MG63 (cell line): ENCODE measurements at regions not wholly inside any gene's neighbourhood (a gene's known extent, or its start where the extent isn't known, plus 50 kb on each side); places are given as distances from the start of the nearest gene placed in this dataset.
"Not testable (repeated sequence)": the region's sequence is repeated elsewhere in the genome, so short reads cannot be mapped to it uniquely, and the experiment has no call there.

Experiments
- DNase-seq: peaks from one replicate; pipeline ENCODE4 v3.0.0-alpha.2; 2020
- H3K27me3 ChIP-seq: fragments of 250-450 bp; sonication (Bioruptor Pico); 2 replicates; pipeline ENCODE4 v1.5.1; 2020; ENCODE audit warnings: mild to moderate bottlenecking, moderate library complexity
- H3K36me3 ChIP-seq: fragments of 250-450 bp; sonication (Bioruptor Pico); 2 replicates; pipeline ENCODE4 v1.5.1; 2020; ENCODE audit warnings: mild to moderate bottlenecking, moderate library complexity
- H3K4me3 ChIP-seq: fragments of 250-450 bp; sonication (Bioruptor Pico); 2 replicates; pipeline ENCODE4 v1.5.1; 2020; ENCODE audit warnings: mild to moderate bottlenecking, moderate library complexity
- H3K9me3 ChIP-seq: fragments of 250-450 bp; sonication (Bioruptor Pico); 2 replicates; pipeline ENCODE4 v1.5.1; 2020; ENCODE audit warnings: mild to moderate bottlenecking, moderate library complexity

- not testable (repeated sequence) for H3K9me3 ChIP-seq, DNase-seq
These were observed 50.3 kb upstream of the AGTPBP1 start for GRCh38 chr9:85792057-85792456.

DNA sequence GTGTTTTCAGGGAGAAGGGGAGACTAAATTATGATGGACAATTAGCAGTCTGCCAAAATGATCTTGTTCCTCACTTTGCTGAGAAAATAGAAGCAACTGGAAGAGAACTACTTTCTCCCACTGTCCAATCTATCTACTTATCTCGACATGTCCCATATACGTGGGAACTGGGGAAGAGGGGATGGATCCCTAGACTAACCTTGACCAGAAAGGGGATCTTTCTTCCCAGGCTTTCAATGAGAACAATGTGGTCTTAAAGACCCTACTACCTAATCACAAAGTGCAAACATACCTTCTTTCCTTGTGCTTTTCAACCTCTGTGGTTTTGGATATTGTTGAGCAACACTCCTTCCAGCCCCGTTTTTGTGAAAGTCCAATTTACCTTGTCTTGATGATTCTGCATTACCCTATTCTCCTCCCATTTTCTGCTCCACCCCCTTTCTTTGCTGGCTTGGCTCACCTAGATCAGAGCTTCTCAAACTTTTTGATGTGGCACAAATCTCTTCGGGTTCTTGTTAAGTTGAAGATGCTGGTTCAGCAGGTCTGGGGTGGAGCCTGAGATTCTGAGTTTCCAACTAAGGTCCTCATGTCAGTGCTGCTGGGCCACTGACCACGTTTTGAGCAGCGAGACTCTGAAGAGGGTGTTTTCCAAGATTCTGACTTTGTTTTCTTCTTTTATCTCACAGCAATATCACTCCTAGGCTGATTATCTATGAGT, 61.4 kb upstream of the AGTPBP1 start:
- not testable (repeated sequence) for H3K36me3 ChIP-seq, DNase-seq, H3K4me3 ChIP-seq, H3K9me3 ChIP-seq, H3K27me3 ChIP-seq

More at GRCh38 chr9:85792057-85792456, 50.3 kb upstream of the AGTPBP1 start:
- H3K4me3 ChIP-seq, H3K27me3 ChIP-seq, H3K36me3 ChIP-seq: not testable (repeated sequence)

- not testable (repeated sequence) for H3K9me3 ChIP-seq
These were observed 63.0 kb upstream of the AGTPBP1 start for GRCh38 chr9:85804847-85805133.

GRCh38 chr9:85805134-85806005, 63.6 kb upstream of the AGTPBP1 start:
- not testable (repeated sequence) for H3K9me3 ChIP-seq
- H3K4me3 ChIP-seq: peak overlapping the region; percentile 69
- peak; percentile 77 for DNase-seq

More at GRCh38 chr9:85804847-85805133, 63.0 kb upstream of the AGTPBP1 start:
- DNase-seq, H3K36me3 ChIP-seq, H3K27me3 ChIP-seq: not testable (repeated sequence)
- peak overlapping the region; percentile 69; the same call in 1 of the 2 replicates for H3K4me3 ChIP-seq

DNA sequence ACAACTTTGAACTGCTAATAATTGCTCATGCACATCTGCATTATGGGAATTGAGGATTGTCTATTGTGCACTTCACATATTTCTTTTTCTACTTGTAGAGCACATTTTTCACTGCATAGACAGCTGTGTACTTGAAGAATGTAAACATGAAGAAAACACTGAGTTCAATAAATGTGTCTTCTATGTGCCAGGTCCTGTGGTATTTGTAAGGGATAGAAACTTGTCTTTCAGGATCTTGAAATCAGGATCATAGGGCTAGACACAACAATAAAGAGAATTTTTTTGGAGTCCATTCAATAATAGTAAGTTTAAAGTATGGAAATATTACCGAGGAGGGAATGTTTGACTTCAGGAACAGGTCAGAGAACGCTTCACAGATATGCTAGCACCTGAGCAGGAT, 66.6 kb upstream of the AGTPBP1 start:
- H3K4me3 ChIP-seq, DNase-seq, H3K9me3 ChIP-seq, H3K27me3 ChIP-seq, H3K36me3 ChIP-seq: not testable (repeated sequence)

More at GRCh38 chr9:85805134-85806005, 63.6 kb upstream of the AGTPBP1 start:
- not testable (repeated sequence) for H3K27me3 ChIP-seq, H3K36me3 ChIP-seq

DNA sequence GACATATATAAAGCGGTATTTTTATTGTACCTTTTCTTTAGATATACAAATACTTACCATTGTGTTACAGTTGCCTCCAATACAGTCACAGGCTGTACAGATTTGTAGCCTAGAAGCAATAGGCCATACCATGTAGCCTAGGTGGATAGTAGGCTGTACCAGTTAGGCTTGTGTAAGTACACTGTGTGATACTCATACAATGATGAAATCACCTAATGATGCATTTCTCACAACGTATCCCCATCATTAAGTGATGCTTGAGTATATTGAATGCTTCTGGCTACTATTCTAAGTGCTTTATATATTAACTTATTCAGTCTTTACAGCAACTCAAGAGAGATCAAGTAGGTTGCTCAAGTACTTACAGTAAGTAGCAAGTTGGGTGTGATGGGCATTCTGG, 71.6 kb upstream of the AGTPBP1 start:
- H3K27me3 ChIP-seq, H3K9me3 ChIP-seq, H3K36me3 ChIP-seq, H3K4me3 ChIP-seq, DNase-seq: not testable (repeated sequence)

DNA sequence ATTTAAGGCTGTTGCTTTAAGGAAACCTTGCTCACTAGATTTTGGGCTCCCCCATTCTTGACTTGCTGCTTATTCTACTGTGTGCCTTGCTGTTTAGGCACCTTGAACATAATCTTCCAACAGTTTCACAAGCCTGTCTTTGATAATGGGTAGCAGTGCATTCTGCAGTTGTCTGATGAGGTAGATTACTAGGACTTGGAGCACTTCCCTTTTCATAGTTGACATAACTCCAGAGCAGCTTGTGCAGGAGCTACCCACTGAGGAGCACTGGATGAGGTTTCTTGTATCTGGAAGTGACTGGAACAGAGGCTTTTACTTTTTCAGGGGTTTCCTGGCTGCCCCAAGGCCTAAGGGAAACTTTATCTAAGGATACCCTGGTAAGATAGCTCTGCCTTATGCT, 73.0 kb upstream of the AGTPBP1 start:
- not testable (repeated sequence) for H3K4me3 ChIP-seq, DNase-seq, H3K9me3 ChIP-seq, H3K27me3 ChIP-seq, H3K36me3 ChIP-seq

DNA sequence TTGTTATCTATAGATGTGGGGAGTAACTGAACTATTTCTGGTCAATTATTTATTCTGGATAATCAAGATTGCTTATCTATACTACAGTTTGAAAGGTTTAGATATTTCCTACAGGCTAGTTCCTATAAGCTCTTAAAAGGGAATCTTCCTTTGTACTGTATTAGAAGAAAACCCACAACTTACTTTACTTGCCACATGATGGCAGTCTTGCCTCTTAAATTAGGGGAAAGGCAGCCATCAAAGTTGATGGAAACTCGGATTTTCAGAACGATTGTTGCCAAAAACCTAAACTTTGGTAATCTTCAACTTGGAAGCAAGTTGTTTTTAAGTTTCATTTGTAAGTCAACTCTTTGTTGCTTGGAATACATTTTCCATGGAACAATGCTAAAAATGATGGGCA, 77.2 kb upstream of the AGTPBP1 start:
- H3K27me3 ChIP-seq, H3K9me3 ChIP-seq, H3K36me3 ChIP-seq, DNase-seq, H3K4me3 ChIP-seq: not testable (repeated sequence)

- not testable (repeated sequence) for H3K27me3 ChIP-seq, H3K9me3 ChIP-seq, H3K4me3 ChIP-seq, H3K36me3 ChIP-seq, DNase-seq
These were observed 78.8 kb upstream of the AGTPBP1 start for GRCh38 chr9:85820598-85820997.

DNA sequence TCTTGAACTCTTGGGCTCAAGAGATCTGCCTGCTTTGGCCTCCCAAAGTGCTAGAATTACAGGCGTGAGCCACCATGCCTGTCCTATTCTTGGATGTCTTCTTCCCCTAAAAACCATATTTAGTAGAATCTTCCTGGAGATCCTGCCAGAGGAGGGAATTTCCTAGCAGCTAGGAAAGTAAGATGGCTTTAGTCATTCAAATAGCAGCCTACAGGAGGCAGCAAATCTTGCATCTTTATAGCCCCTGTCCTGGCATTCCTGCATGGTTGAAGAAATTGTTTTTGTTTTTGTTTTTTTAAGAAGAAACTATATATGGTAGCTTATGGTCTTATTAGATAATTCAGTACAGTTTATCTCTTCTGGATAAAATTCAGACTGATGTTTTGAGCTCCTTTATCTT, 83.2 kb upstream of the AGTPBP1 start:
- DNase-seq, H3K36me3 ChIP-seq, H3K4me3 ChIP-seq: not testable (repeated sequence)

DNA sequence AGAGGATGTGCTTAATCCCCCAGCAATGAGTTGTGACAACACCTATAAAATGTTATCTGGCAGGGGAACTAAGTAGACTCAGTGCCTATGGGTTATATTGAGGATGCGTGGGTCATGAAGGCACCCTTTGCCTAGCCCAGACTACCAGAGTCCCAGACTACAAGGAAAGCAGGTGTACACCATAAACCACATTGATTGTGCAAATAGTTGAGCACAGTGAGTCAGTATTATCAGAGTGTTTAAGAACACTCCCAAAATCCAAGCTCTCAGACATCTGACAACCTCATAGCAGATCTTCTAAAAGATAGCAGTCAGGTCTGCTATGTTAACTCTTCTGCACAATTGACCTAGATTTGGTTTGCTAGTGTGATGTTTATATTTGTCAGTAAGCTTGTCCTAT, 92.8 kb upstream of the AGTPBP1 start:
- H3K36me3 ChIP-seq: not testable (repeated sequence)

More for the DNA sequence above, 83.2 kb upstream of the AGTPBP1 start:
- H3K27me3 ChIP-seq, H3K9me3 ChIP-seq: not testable (repeated sequence)

GRCh38 chr9:85843949-85844348, 97.0 kb upstream of the NAA35 start:
- DNase-seq: peak; percentile 75
- not testable (repeated sequence) for H3K9me3 ChIP-seq, H3K4me3 ChIP-seq, H3K27me3 ChIP-seq
- H3K36me3 ChIP-seq: peaks cover 23% of the 10 kb centered on the region

More for the DNA sequence above, 92.8 kb upstream of the AGTPBP1 start:
- not testable (repeated sequence) for H3K9me3 ChIP-seq, H3K27me3 ChIP-seq, H3K4me3 ChIP-seq, DNase-seq

GRCh38 chr9:85847782-85848181, 93.2 kb upstream of the NAA35 start:
- not testable (repeated sequence) for H3K27me3 ChIP-seq, H3K9me3 ChIP-seq, H3K4me3 ChIP-seq, DNase-seq
- peaks cover 12% of the 10 kb centered on the region for H3K36me3 ChIP-seq

DNA sequence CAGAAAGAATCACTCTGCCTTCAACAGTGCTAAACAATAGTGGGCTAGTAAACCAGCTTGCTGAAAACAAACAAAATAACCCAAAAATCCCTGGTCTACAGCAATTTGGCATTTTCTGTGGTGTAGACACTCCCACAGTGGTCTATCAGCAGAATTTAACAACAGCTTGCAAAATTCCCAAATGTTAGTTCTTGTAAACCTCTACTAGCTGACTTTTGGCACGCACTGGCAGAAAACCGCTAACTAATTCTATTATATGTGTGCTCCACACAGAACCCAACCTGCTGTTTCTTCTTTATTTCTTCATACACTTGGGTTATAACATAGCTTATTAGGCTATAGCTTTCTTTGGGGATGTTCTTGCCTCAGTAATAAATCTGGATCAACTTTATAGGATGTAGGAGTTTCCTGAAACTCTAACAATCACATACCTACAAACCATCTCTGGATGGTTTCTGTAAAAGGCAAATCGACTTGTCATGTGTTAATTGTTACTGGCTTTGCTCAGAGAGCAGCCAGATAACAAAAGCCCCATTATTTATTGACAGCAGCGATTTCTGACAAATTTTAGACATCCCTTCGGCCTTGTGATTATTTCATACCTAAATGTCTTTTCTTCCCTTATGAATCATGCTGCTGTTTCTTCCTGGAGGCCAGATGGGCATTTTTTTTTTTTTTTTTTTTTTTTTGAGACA, 82.7 kb upstream of the NAA35 start:
- H3K27me3 ChIP-seq: no peaks in the 10 kb centered on the region
- H3K36me3 ChIP-seq: peaks cover 6% of the 10 kb centered on the region
- no peaks in the 10 kb centered on the region for H3K9me3 ChIP-seq
- no peak for DNase-seq
- H3K4me3 ChIP-seq: no peak overlapping the region

DNA sequence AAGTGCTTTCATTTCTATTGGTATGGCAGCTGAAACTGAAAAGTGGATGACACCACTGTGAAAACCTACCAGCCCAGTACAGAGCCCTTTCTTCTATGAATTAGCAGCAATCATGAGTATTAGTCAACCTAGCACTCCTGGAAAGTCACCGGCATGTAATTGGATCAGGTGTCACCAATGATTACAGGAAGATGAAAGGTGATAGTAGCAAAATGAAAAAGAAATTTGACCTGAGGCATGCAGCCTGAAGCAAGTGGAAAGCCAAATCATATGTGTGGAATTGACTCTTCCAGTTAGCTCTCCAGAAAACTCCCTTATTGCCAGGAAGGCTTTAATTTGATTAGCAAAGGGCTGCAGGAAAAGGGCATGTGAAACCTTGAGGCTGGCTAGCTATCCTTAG, 81.2 kb upstream of the NAA35 start:
- Histone ChIP-seq H3K9me3 (no peaks in the 10 kb centered on the region), H3K4me3 (no peak overlapping the region), H3K36me3 (no peaks in the 10 kb centered on the region), H3K27me3 (no peaks in the 10 kb centered on the region)
- no peak for DNase-seq

DNA sequence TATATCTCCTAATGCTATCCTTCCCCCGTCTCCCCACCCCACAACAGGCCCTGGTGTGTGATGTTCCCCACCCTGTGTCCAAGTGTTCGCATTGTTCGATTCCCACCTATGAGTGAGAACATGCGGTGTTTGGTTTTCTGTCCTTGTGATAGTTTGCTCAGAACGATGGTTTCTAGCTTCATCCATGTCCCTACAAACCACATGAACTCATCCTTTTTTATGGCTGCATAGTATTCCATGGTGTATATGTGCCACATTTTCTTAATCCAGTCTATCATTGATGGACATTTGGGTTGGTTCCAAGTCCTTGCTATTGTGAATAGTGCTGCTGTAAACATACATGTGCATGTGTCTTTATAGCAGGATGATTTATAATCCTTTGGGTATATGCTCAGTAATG, 79.1 kb upstream of the NAA35 start:
- not testable (repeated sequence) for H3K9me3 ChIP-seq, H3K36me3 ChIP-seq, H3K4me3 ChIP-seq, H3K27me3 ChIP-seq, DNase-seq

GRCh38 chr9:85863875-85864274, 77.1 kb upstream of the NAA35 start:
- no peak for DNase-seq
- H3K4me3 ChIP-seq: no peak overlapping the region
- no peaks in the 10 kb centered on the region for H3K36me3 ChIP-seq
- no peaks in the 10 kb centered on the region for H3K27me3 ChIP-seq
- no peaks in the 10 kb centered on the region; the same call in 1 of the 2 replicates for H3K9me3 ChIP-seq
